HG03558 (cell line): ENCODE measurements at regions not wholly inside any gene's neighbourhood (a gene's known extent, or its start where the extent isn't known, plus 50 kb on each side); places are given as distances from the start of the nearest gene placed in this dataset.

Experiments used
- ATAC-seq: cut with Tn5 transposase; IDR thresholded peaks from one replicate; pipeline ENCODE4 v1.9.1; 2021; ENCODE audit warnings: moderate number of reproducible peaks; ENCODE audit not compliant: unreplicated experiment; ENCODE audit errors: extremely low read depth

- ATAC-seq: no peak
Measured at GRCh38 chr16:9280069-9280466, 188.6 kb downstream of the HAPSTR1 start.

- ATAC-seq: no peak
Measured at GRCh38 chr16:9286930-9287329, 195.5 kb downstream of the HAPSTR1 start.

- ATAC-seq: no peak
Measured at GRCh38 chr16:9296271-9296590, 204.8 kb downstream of the HAPSTR1 start.

- ATAC-seq: no peak
Measured at GRCh38 chr16:9297437-9298113, 206.1 kb downstream of the HAPSTR1 start.

GRCh38 chr16:9300252-9300651 lies 208.8 kb downstream of the HAPSTR1 start:
- no peak for ATAC-seq

GRCh38 chr16:9302072-9302471 lies 210.6 kb downstream of the HAPSTR1 start:
- no peak for ATAC-seq

GRCh38 chr16:9306753-9307152 lies 215.3 kb downstream of the HAPSTR1 start:
- no peak for ATAC-seq

GRCh38 chr16:9307446-9307845 lies 216.0 kb downstream of the HAPSTR1 start:
- ATAC-seq: no peak

- no peak for ATAC-seq
Measured at GRCh38 chr16:9308356-9308801, 216.9 kb downstream of the HAPSTR1 start.

GRCh38 chr16:9308850-9309249 lies 217.4 kb downstream of the HAPSTR1 start:
- ATAC-seq: no peak

- ATAC-seq: no peak
Measured at GRCh38 chr16:9309844-9310243, 218.4 kb downstream of the HAPSTR1 start.

GRCh38 chr16:9311303-9311954 lies 220.0 kb downstream of the HAPSTR1 start:
- ATAC-seq: no peak

- ATAC-seq: no peak
Measured at GRCh38 chr16:9316008-9316407, 224.6 kb downstream of the HAPSTR1 start.

- ATAC-seq: no peak
Measured at GRCh38 chr16:9316615-9317014, 225.2 kb downstream of the HAPSTR1 start.

GRCh38 chr16:9318764-9319163 lies 227.3 kb downstream of the HAPSTR1 start:
- ATAC-seq: no peak

GRCh38 chr16:9322769-9323168 lies 231.3 kb downstream of the HAPSTR1 start:
- no peak for ATAC-seq

GRCh38 chr16:9323170-9323569 lies 231.7 kb downstream of the HAPSTR1 start:
- ATAC-seq: no peak

- ATAC-seq: no peak
Measured at GRCh38 chr16:9327253-9327652, 235.8 kb downstream of the HAPSTR1 start.

GRCh38 chr16:9328411-9328810 lies 237.0 kb downstream of the HAPSTR1 start:
- no peak for ATAC-seq

GRCh38 chr16:9330095-9330494 lies 238.7 kb downstream of the HAPSTR1 start:
- ATAC-seq: no peak

- ATAC-seq: no peak
Measured at GRCh38 chr16:9331503-9331902, 240.1 kb downstream of the HAPSTR1 start.

- ATAC-seq: no peak
Measured at GRCh38 chr16:9332574-9333148, 241.2 kb downstream of the HAPSTR1 start.
